Mesenchymal stem cell (in vitro differentiated cells and primary cell): ENCODE measurements at regions not wholly inside any gene's neighbourhood (a gene's known extent, or its start where the extent isn't known, plus 50 kb on each side); places are given as distances from the start of the nearest gene placed in this dataset.

ENCODE experiments used
- DNase-seq: peaks from one replicate; pipeline ENCODE4 v3.0.0-alpha.2; 2013
- H2AFZ ChIP-seq: one replicate; pipeline ENCODE4 v1.6.1; 2013; ENCODE audit warnings: low read depth, mild to moderate bottlenecking, control low read depth, inconsistent platforms, low read length, moderate library complexity
- H2AK5ac ChIP-seq: 2 replicates; pipeline ENCODE4 v1.6.1; 2013; ENCODE audit warnings: low read length, moderate library complexity, mild to moderate bottlenecking, inconsistent platforms; ENCODE audit not compliant: severe bottlenecking
- H2BK120ac ChIP-seq: one replicate; pipeline ENCODE4 v1.6.1; 2013; ENCODE audit warnings: low read depth, mild to moderate bottlenecking, inconsistent platforms, low read length, moderate library complexity
- H2BK12ac ChIP-seq, 2 experiments: one replicate each; pipeline ENCODE4 v1.6.1; 2013; ENCODE audit warnings: inconsistent platforms in 2 of 2, low read length in 2 of 2, mild to moderate bottlenecking in 2 of 2, moderate library complexity in 2 of 2, control low read depth in 1 of 2
- H2BK15ac ChIP-seq: one replicate; pipeline ENCODE4 v1.6.1; 2013; ENCODE audit warnings: mild to moderate bottlenecking, low read depth, inconsistent platforms; ENCODE audit not compliant: poor library complexity, severe bottlenecking
- H2BK5ac ChIP-seq: 2 replicates; pipeline ENCODE4 v1.6.1; 2013; ENCODE audit warnings: low read depth, mild to moderate bottlenecking, low read length, control low read depth, inconsistent platforms; ENCODE audit not compliant: poor library complexity, severe bottlenecking
- H3K14ac ChIP-seq, 2 experiments: one replicate each; pipeline ENCODE4 v1.6.1; 2013; ENCODE audit warnings: inconsistent platforms in 2 of 2, low read length in 2 of 2, control low read depth in 1 of 2, mild to moderate bottlenecking in 1 of 2, moderate library complexity in 1 of 2
- H3K18ac ChIP-seq, 2 experiments: one replicate each; pipeline ENCODE4 v1.6.1; 2013; ENCODE audit warnings: inconsistent platforms in 2 of 2, low read length in 2 of 2, control low read depth in 1 of 2, low read depth in 1 of 2, mild to moderate bottlenecking in 1 of 2
- H3K23ac ChIP-seq, 2 experiments: one replicate each; pipeline ENCODE4 v1.6.1; 2013; ENCODE audit warnings: inconsistent platforms in 2 of 2, low read length in 2 of 2, mild to moderate bottlenecking in 2 of 2, moderate library complexity in 2 of 2, control low read depth in 1 of 2
- H3K27ac ChIP-seq: 2 replicates; pipeline ENCODE4 v1.5.1; 2013; ENCODE audit warnings: mild to moderate bottlenecking, moderate library complexity, low read length, control low read depth, inconsistent platforms; ENCODE audit not compliant: poor library complexity, severe bottlenecking
- H3K27me3 ChIP-seq, 2 experiments: 2 replicates each; pipeline versions ENCODE4 v1.6.1 to v1.7.0; 2013; ENCODE audit warnings: low read length in 2 of 2, mild to moderate bottlenecking in 2 of 2, moderate library complexity in 2 of 2, control low read depth in 1 of 2, inconsistent platforms in 1 of 2; ENCODE audit not compliant: control insufficient read depth in 1 of 2, insufficient read depth in 1 of 2
- H3K36me3 ChIP-seq, 2 experiments: 2 replicates each; pipeline versions ENCODE4 v1.6.1 to v1.7.0; 2013; ENCODE audit warnings: low read length in 2 of 2, control low read depth in 1 of 2, inconsistent platforms in 1 of 2, low read depth in 1 of 2, mild to moderate bottlenecking in 1 of 2; ENCODE audit not compliant: insufficient read depth in 2 of 2, control insufficient read depth in 1 of 2
- H3K4ac ChIP-seq, 2 experiments: one replicate each; pipeline ENCODE4 v1.6.1; 2013; ENCODE audit warnings: inconsistent platforms in 2 of 2, low read length in 2 of 2, mild to moderate bottlenecking in 2 of 2, moderate library complexity in 2 of 2, control low read depth in 1 of 2, low read depth in 1 of 2
- H3K4me1 ChIP-seq: 2 replicates; pipeline ENCODE4 v1.6.1; 2013; ENCODE audit warnings: low read depth, low read length, control low read depth; ENCODE audit not compliant: control insufficient read depth, insufficient read depth
- H3K4me2 ChIP-seq: 2 replicates; pipeline ENCODE4 v1.6.1; 2013; ENCODE audit warnings: low read length, mild to moderate bottlenecking, inconsistent platforms; ENCODE audit not compliant: poor library complexity, severe bottlenecking
- H3K4me3 ChIP-seq, 2 experiments: 2 replicates each; pipeline versions ENCODE4 v1.5.1 to v1.7.0; 2013; ENCODE audit warnings: low read length in 2 of 2, mild to moderate bottlenecking in 2 of 2, control low read depth in 1 of 2, low read depth in 1 of 2; ENCODE audit not compliant: insufficient read depth in 1 of 2
- H3K79me1 ChIP-seq: replicated peaks from 2 replicates; pipeline ENCODE4 v1.6.1; 2013; ENCODE audit warnings: mild to moderate bottlenecking, control low read depth, low read length, inconsistent platforms; ENCODE audit not compliant: poor library complexity, severe bottlenecking
- H3K9ac ChIP-seq: 2 replicates; pipeline ENCODE4 v1.7.0; 2013; ENCODE audit warnings: mild to moderate bottlenecking, low read length, moderate library complexity
- H3K9me3 ChIP-seq: 2 replicates; pipeline ENCODE4 v1.7.0; 2013; ENCODE audit warnings: mild to moderate bottlenecking, low read length; ENCODE audit not compliant: control insufficient read depth
- H4K8ac ChIP-seq: one replicate; pipeline ENCODE4 v1.6.1; 2013; ENCODE audit warnings: inconsistent platforms, mild to moderate bottlenecking, low read length, moderate library complexity
- H4K91ac ChIP-seq: one replicate; pipeline ENCODE4 v1.6.1; 2013; ENCODE audit warnings: mild to moderate bottlenecking, low read length, inconsistent platforms
- WGBS: methylation state at CpG from one replicate; pipeline ENCODE4 v1.1.7; 2013; ENCODE audit warnings: mixed read lengths; 5-methylcytosine and 5-hydroxymethylcytosine counted together

DNA sequence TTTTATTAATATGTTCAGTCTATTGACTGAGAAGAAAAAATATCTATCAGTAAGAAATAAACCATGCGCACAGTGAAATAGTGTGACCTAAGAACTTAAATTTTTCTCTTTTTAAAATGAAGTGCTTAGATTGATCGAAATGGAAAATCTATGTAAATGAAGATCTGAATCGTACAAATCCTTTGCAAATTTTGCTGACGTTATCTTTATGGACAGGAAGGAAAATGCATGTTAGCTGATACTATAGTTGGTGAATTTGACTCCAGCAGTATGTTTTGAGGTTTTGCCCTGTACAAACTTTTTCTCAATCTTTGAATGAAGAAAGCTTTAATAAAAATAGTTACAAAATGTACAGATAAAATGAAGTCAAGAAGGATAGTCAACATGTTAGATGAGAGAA is 82.9 kb downstream of the NRN1 start:
- H3K4me2 ChIP-seq: no peak overlapping the region
- H3K79me1 ChIP-seq: no peaks in the 10 kb centered on the region
- no peak overlapping the region for H3K4ac ChIP-seq
- no peak overlapping the region for H2BK120ac ChIP-seq
- H3K27me3 ChIP-seq: no peaks in the 10 kb centered on the region
- no peak overlapping the region for H3K9ac ChIP-seq
- H3K23ac ChIP-seq: no peak overlapping the region
- peaks cover 8% of the 10 kb centered on the region for H3K9me3 ChIP-seq
- no peak overlapping the region for H2BK12ac ChIP-seq
- no peak overlapping the region for H4K8ac ChIP-seq
- no peak overlapping the region for H2BK5ac ChIP-seq
- H3K4me1 ChIP-seq: no peaks in the 10 kb centered on the region
- 78% methylated on average over 4 of the region's 4 CpGs for WGBS
- H2AFZ ChIP-seq: no peak overlapping the region
- no peaks in the 10 kb centered on the region for H3K36me3 ChIP-seq
- H3K18ac ChIP-seq: no peak overlapping the region
- H3K14ac ChIP-seq: no peak overlapping the region
- H3K4me3 ChIP-seq: no peak overlapping the region
- no peak overlapping the region for H4K91ac ChIP-seq
- H2BK15ac ChIP-seq: no peak overlapping the region
- no peak overlapping the region for H2AK5ac ChIP-seq
- H3K27ac ChIP-seq: no peak overlapping the region
- no peak for DNase-seq

DNA sequence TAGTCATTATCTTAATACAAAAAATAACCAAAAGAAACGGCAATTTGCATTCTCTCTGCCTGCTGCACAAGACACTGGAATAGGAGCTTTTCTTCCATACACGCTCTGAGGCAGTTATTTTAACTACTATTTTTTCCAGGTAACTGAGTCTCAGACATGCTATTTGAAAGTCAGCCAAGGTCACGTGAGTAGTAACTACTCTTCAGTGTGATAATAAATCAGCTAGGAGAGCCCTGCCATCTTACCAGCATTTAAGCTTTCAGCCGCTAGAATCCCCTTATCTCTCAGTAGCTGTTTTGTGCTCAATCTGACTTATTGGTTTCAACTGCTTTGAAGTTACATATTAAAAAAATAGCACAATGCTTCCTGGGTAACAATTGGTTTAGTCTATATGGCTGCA is 84.5 kb downstream of the NRN1 start:
- H3K4me1 ChIP-seq: no peaks in the 10 kb centered on the region
- H3K9ac ChIP-seq: no peak overlapping the region
- H2BK12ac ChIP-seq: no peak overlapping the region
- no peak overlapping the region for H2BK120ac ChIP-seq
- no peaks in the 10 kb centered on the region for H3K27me3 ChIP-seq
- no peak overlapping the region for H2BK15ac ChIP-seq
- no peak overlapping the region for H4K8ac ChIP-seq
- no peak overlapping the region for H3K14ac ChIP-seq
- no peak overlapping the region for H2AFZ ChIP-seq
- H2AK5ac ChIP-seq: no peak overlapping the region
- no peak overlapping the region for H2BK5ac ChIP-seq
- H3K79me1 ChIP-seq: no peaks in the 10 kb centered on the region
- H3K4ac ChIP-seq: no peak overlapping the region
- H3K36me3 ChIP-seq: no peaks in the 10 kb centered on the region
- H3K4me3 ChIP-seq: no peak overlapping the region
- no peak overlapping the region for H3K18ac ChIP-seq
- no peak overlapping the region for H3K27ac ChIP-seq
- DNase-seq: no peak
- no peak overlapping the region for H4K91ac ChIP-seq
- peaks cover 8% of the 10 kb centered on the region for H3K9me3 ChIP-seq
- no peak overlapping the region for H3K23ac ChIP-seq
- 37% methylated on average over 2 of the region's 4 CpGs for WGBS
- H3K4me2 ChIP-seq: no peak overlapping the region

DNA sequence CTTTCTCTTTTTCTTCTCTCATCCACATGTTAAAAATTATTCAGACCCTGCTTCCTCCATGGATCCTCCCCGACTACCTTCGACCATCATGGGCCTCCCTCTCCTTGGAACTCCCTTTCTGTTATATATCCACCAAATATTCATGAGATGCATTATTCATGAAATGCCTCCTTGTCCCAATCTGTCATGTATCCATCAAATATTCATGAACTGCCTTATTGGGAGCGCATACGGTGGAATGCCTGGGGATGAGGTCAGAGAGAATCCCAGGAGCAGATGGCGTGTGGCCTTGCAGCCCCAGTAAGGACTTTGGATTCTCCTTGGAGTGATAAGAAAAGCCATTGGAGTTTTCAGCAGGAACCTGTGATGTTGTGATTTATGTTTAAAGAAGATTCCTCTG is 97.0 kb downstream of the NRN1 start:
- H3K14ac ChIP-seq: no peak overlapping the region
- H4K91ac ChIP-seq: no peak overlapping the region
- H2AFZ ChIP-seq: no peak overlapping the region
- H2AK5ac ChIP-seq: no peak overlapping the region
- no peak overlapping the region for H3K18ac ChIP-seq
- H3K79me1 ChIP-seq: no peaks in the 10 kb centered on the region
- peaks cover 3% of the 10 kb centered on the region for H3K9me3 ChIP-seq
- no peaks in the 10 kb centered on the region for H3K4me1 ChIP-seq
- no peak for DNase-seq
- H3K36me3 ChIP-seq: no peaks in the 10 kb centered on the region
- no peak overlapping the region for H3K4me2 ChIP-seq
- no peaks in the 10 kb centered on the region for H3K27me3 ChIP-seq
- H3K4me3 ChIP-seq: no peak overlapping the region
- H3K23ac ChIP-seq: no peak overlapping the region
- H4K8ac ChIP-seq: no peak overlapping the region
- no peak overlapping the region for H2BK15ac ChIP-seq
- no peak overlapping the region for H2BK120ac ChIP-seq
- H2BK12ac ChIP-seq: no peak overlapping the region
- no peak overlapping the region for H3K27ac ChIP-seq
- H3K9ac ChIP-seq: no peak overlapping the region
- 81% methylated on average over 5 of the region's 5 CpGs for WGBS
- no peak overlapping the region for H2BK5ac ChIP-seq
- H3K4ac ChIP-seq: no peak overlapping the region

DNA sequence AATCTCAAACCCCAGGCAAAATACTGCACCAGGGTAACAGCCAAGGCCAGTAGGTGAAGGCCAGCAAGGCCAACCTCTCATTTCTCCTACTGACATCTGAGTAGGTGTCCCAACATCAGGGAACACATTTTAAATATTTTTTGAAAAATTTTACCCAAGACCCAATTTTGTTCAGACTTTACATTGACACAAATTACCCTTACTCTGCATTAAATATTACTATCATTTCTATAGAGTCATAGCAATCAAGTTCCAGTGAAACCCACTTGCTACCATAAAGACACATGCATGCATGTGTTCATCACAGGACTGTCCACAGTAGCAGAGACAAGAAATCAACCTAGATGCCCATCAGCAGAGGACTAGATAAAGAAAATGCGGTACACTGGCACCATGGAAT is 99.9 kb downstream of the NRN1 start:
- no peaks in the 10 kb centered on the region for H3K79me1 ChIP-seq
- no peak overlapping the region for H4K91ac ChIP-seq
- DNase-seq: no peak
- H3K9ac ChIP-seq: peak overlapping the region; percentile 64
- no peak overlapping the region for H2AFZ ChIP-seq
- H3K18ac ChIP-seq: no peak overlapping the region
- no peaks in the 10 kb centered on the region for H3K9me3 ChIP-seq
- H3K27ac ChIP-seq: no peak overlapping the region
- H2BK15ac ChIP-seq: no peak overlapping the region
- H3K14ac ChIP-seq: no peak overlapping the region
- H3K4ac ChIP-seq: no peak overlapping the region
- H3K4me2 ChIP-seq: no peak overlapping the region
- no peaks in the 10 kb centered on the region for H3K4me1 ChIP-seq
- H2BK5ac ChIP-seq: no peak overlapping the region
- H3K27me3 ChIP-seq: no peaks in the 10 kb centered on the region
- H2BK120ac ChIP-seq: no peak overlapping the region
- no peak overlapping the region for H3K23ac ChIP-seq
- no peak overlapping the region for H2BK12ac ChIP-seq
- no peaks in the 10 kb centered on the region for H3K36me3 ChIP-seq
- WGBS: 75% methylated on average over 1 of the region's 1 CpG
- H3K4me3 ChIP-seq: no peak overlapping the region
- no peak overlapping the region for H4K8ac ChIP-seq
- no peak overlapping the region for H2AK5ac ChIP-seq
